ENCODE measurements at regions not wholly inside any gene's neighbourhood (a gene's known extent, or its start where the extent isn't known, plus 50 kb on each side); places are given as distances from the start of the nearest gene placed in this dataset.

- TF ChIP-seq CTCF (IDR thresholded peaks at IDR 0.05; ENCODE audit: control insufficient read depth, insufficient read depth, low read depth, low read length, missing control alignments): no peak
- no peak overlapping the region for H3K4me3 ChIP-seq (ENCODE audit: control insufficient read depth, low read depth, low read length)
- DNase-seq (ENCODE audit: low read depth): no peak
These were observed 231.5 kb downstream of the UBE3A start for GRCh38 chr15:25207369-25207768.

GRCh38 chr15:25208735-25209134 lies 230.1 kb downstream of the UBE3A start:
- H3K4me3 ChIP-seq (ENCODE audit: control insufficient read depth, low read depth, low read length): no peak overlapping the region
- TF ChIP-seq CTCF (IDR thresholded peaks at IDR 0.05; ENCODE audit: control insufficient read depth, insufficient read depth, low read depth, low read length, missing control alignments): no peak
- DNase-seq (ENCODE audit: low read depth): no peak

- TF ChIP-seq CTCF (IDR thresholded peaks at IDR 0.05; ENCODE audit: control insufficient read depth, insufficient read depth, low read depth, low read length, missing control alignments): no peak
- H3K4me3 ChIP-seq (ENCODE audit: control insufficient read depth, low read depth, low read length): no peak overlapping the region
- DNase-seq (ENCODE audit: low read depth): no peak
These were observed 218.0 kb downstream of the UBE3A start for GRCh38 chr15:25220834-25221233.

GRCh38 chr15:25224396-25224795 lies 214.4 kb downstream of the UBE3A start:
- DNase-seq (ENCODE audit: low read depth): no peak
- no peak for TF ChIP-seq CTCF (IDR thresholded peaks at IDR 0.05; ENCODE audit: control insufficient read depth, insufficient read depth, low read depth, low read length, missing control alignments)
- H3K4me3 ChIP-seq (ENCODE audit: control insufficient read depth, low read depth, low read length): no peak overlapping the region

- TF ChIP-seq CTCF (IDR thresholded peaks at IDR 0.05; ENCODE audit: control insufficient read depth, insufficient read depth, low read depth, low read length, missing control alignments): no peak
- no peak for DNase-seq (ENCODE audit: low read depth)
These were observed 212.5 kb downstream of the UBE3A start for GRCh38 chr15:25226360-25226759.

GRCh38 chr15:25228261-25228660 lies 210.6 kb downstream of the UBE3A start:
- H3K4me3 ChIP-seq (ENCODE audit: control insufficient read depth, low read depth, low read length): no peak overlapping the region
- no peak for DNase-seq (ENCODE audit: low read depth)
- no peak for TF ChIP-seq CTCF (IDR thresholded peaks at IDR 0.05; ENCODE audit: control insufficient read depth, insufficient read depth, low read depth, low read length, missing control alignments)

More at GRCh38 chr15:25226360-25226759, 212.5 kb downstream of the UBE3A start:
- H3K4me3 ChIP-seq (ENCODE audit: control insufficient read depth, low read depth, low read length): no peak overlapping the region

- no peak overlapping the region for H3K4me3 ChIP-seq (ENCODE audit: control insufficient read depth, low read depth, low read length)
- TF ChIP-seq CTCF (IDR thresholded peaks at IDR 0.05; ENCODE audit: control insufficient read depth, insufficient read depth, low read depth, low read length, missing control alignments): no peak
- DNase-seq (ENCODE audit: low read depth): no peak
These were observed 208.4 kb downstream of the UBE3A start for GRCh38 chr15:25230442-25230841.
